Vagina (tissue), 2 donors: ENCODE measurements at regions not wholly inside any gene's neighbourhood (a gene's known extent, or its start where the extent isn't known, plus 50 kb on each side); places are given as distances from the start of the nearest gene placed in this dataset.

ENCODE experiments used
- POLR2A ChIP-seq, 2 donors: fragments of 450-650 bp; IDR thresholded peaks; one replicate each; pipeline ENCODE4 v1.6.1; 2017; ENCODE audit warnings: antibody characterized with exemption in 2 of 2, mild to moderate bottlenecking in 2 of 2, moderate library complexity in 2 of 2
- POLR2AphosphoS5 ChIP-seq, 2 donors: sonication (generic); formaldehyde crosslinking; IDR thresholded peaks; one replicate each; pipeline ENCODE4 v1.9.0; 2017; ENCODE audit warnings: antibody characterized with exemption in 2 of 2, mild to moderate bottlenecking in 2 of 2, low read depth in 1 of 2; ENCODE audit not compliant: insufficient read depth in 1 of 2
- TF ChIP-seq, protein P1 (sequence below), 3 experiments: fragments of 450-650 bp in 2 of 3; fragments of 200-600 bp in 1 of 3; sonication (generic) in 1 of 3; IDR thresholded peaks; one replicate each; pipeline ENCODE4 v1.5.1; 2017 to 2019; ENCODE audit warnings: antibody characterized with exemption in 3 of 3, mild to moderate bottlenecking in 2 of 3, moderate library complexity in 2 of 3

DNA sequence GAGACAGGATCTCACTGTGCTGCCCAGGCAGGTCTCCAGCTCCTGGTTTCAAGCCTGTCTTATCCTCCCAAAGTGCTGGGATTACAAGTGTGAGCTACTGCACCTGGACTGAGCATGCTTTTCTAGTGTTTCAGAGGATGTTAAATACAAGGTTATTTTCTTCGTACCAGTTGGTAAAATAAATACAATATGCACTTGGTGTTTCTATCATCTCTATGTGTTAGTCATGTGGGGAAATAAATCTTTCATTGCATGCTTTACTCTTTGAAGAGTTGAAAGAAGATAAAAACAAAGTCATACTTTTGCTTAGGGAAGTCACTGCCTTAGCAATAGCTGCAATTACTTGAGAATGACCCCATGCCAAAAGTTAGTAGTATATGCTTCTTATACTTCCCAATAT is 162.3 kb downstream of the PCDH7 start:
- TF ChIP-seq, protein P1, sequence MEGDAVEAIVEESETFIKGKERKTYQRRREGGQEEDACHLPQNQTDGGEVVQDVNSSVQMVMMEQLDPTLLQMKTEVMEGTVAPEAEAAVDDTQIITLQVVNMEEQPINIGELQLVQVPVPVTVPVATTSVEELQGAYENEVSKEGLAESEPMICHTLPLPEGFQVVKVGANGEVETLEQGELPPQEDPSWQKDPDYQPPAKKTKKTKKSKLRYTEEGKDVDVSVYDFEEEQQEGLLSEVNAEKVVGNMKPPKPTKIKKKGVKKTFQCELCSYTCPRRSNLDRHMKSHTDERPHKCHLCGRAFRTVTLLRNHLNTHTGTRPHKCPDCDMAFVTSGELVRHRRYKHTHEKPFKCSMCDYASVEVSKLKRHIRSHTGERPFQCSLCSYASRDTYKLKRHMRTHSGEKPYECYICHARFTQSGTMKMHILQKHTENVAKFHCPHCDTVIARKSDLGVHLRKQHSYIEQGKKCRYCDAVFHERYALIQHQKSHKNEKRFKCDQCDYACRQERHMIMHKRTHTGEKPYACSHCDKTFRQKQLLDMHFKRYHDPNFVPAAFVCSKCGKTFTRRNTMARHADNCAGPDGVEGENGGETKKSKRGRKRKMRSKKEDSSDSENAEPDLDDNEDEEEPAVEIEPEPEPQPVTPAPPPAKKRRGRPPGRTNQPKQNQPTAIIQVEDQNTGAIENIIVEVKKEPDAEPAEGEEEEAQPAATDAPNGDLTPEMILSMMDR (IDR thresholded peaks at IDR 0.05): no peak
- TF ChIP-seq POLR2A (IDR thresholded peaks at IDR 0.05) (no peak), POLR2AphosphoS5 (IDR thresholded peaks at IDR 0.05; ENCODE audit: insufficient read depth in 1 of 2, low read depth in 1 of 2) (no peak)
